CD4-positive, alpha-beta T cell (primary cell): ENCODE measurements at regions not wholly inside any gene's neighbourhood (a gene's known extent, or its start where the extent isn't known, plus 50 kb on each side); places are given as distances from the start of the nearest gene placed in this dataset.

ENCODE experiments used
- ATAC-seq: fragments of 200-7000 bp; cut with Tn5 transposase; one replicate; pipeline ENCODE4 v1.10.0; 2022; ENCODE audit warnings: mild to moderate bottlenecking; ENCODE audit not compliant: poor library complexity
- CTCF ChIA-PET: fragments of 350-600 bp; sonication (Branson Sonifier 250); formaldehyde crosslinking; loops from one replicate; lab custom pipeline; 2021; ENCODE audit warnings: antibody characterized with exemption, inconsistent platforms; lab: Charles Lee
- POLR2A ChIA-PET: fragments of 350-600 bp; sonication (Branson Sonifier 250); formaldehyde crosslinking; loops from one replicate; lab custom pipeline; 2021; ENCODE audit warnings: antibody characterized with exemption, inconsistent platforms; lab: Charles Lee
- DNase-seq, 14 experiments: peaks; one replicate each; pipeline ENCODE4 v3.0.0-alpha.2; 2013 to 2020; ENCODE audit warnings: mixed read lengths in 2 of 14
- H3K27ac ChIP-seq, 2 donors: one replicate each; pipeline versions ENCODE4 v1.5.1 to v1.7.0; 2013; ENCODE audit warnings: low read length in 2 of 2, low read depth in 1 of 2, mild to moderate bottlenecking in 1 of 2
- H3K27me3 ChIP-seq, 2 experiments: 1 replicate in 1 of 2; 2 replicates in 1 of 2; pipeline versions ENCODE4 v1.6.1 to v1.7.0; 2013; ENCODE audit warnings: low read length in 2 of 2, control low read depth in 1 of 2, mild to moderate bottlenecking in 1 of 2, moderate library complexity in 1 of 2; ENCODE audit not compliant: insufficient read depth in 2 of 2, control insufficient read depth in 1 of 2
- H3K36me3 ChIP-seq: one replicate; pipeline ENCODE4 v1.6.1; 2013; ENCODE audit warnings: low read length, control low read depth; ENCODE audit not compliant: insufficient read depth
- H3K4me1 ChIP-seq: one replicate; pipeline ENCODE4 v1.6.1; 2013; ENCODE audit warnings: low read length, control low read depth; ENCODE audit not compliant: insufficient read depth
- H3K4me3 ChIP-seq: one replicate; pipeline ENCODE4 v1.5.1; 2013; ENCODE audit warnings: mild to moderate bottlenecking, low read length, moderate library complexity
- H3K9me3 ChIP-seq, 2 experiments: 1 replicate in 1 of 2; 2 replicates in 1 of 2; pipeline versions ENCODE4 v1.6.1 to v1.7.0; 2013; ENCODE audit warnings: low read length in 2 of 2, mild to moderate bottlenecking in 2 of 2, control low read depth in 1 of 2, moderate library complexity in 1 of 2; ENCODE audit not compliant: control insufficient read depth in 1 of 2, insufficient read depth in 1 of 2
- H3K27ac Mint-ChIP-seq: one replicate; pipeline ENCODE4 v1.8.0; 2020; ENCODE audit warnings: mixed read lengths
- H3K27me3 Mint-ChIP-seq: one replicate; pipeline ENCODE4 v1.8.0; 2021; ENCODE audit warnings: mixed read lengths
- H3K36me3 Mint-ChIP-seq: one replicate; pipeline ENCODE4 v1.8.0; 2021; ENCODE audit warnings: low read depth, mixed read lengths
- H3K4me1 Mint-ChIP-seq: one replicate; pipeline ENCODE4 v1.8.0; 2021; ENCODE audit warnings: low read depth, mixed read lengths
- H3K4me3 Mint-ChIP-seq: one replicate; pipeline ENCODE4 v1.8.0; 2020; ENCODE audit warnings: mild to moderate bottlenecking, mixed read lengths
- H3K9me3 Mint-ChIP-seq: one replicate; pipeline ENCODE4 v1.8.0; 2020; ENCODE audit warnings: mixed read lengths
- intact Hi-C, 2 experiments: fragments of 100-400 bp; cut with DNase I in 1 of 2; cut with micrococcal nuclease in 1 of 2; formaldehyde crosslinking; loops; one replicate each; pipeline versions ENCODE4 v1.15.1 to v1.9.0; 2023 to 2025; cut with DNase I, micrococcal nuclease
- TF ChIP-seq, protein P1 (sequence below): fragments of 200-600 bp; IDR thresholded peaks from one replicate; pipeline ENCODE4 v1.8.0; 2022; ENCODE audit warnings: antibody characterized with exemption, mild to moderate bottlenecking

- no peaks in the 10 kb centered on the region for H3K9me3 Mint-ChIP-seq
- CTCF ChIA-PET, result no interaction called here
- no peaks in the 10 kb centered on the region for H3K9me3 ChIP-seq
- POLR2A ChIA-PET, result interaction anchor here (0.7 kb wide), 1 partner anchor 522 kb away, joined by 3 read pairs; no protein-coding TSS in a partner anchor
- H3K36me3 ChIP-seq, result no peaks in the 10 kb centered on the region
- TF ChIP-seq, protein P1, sequence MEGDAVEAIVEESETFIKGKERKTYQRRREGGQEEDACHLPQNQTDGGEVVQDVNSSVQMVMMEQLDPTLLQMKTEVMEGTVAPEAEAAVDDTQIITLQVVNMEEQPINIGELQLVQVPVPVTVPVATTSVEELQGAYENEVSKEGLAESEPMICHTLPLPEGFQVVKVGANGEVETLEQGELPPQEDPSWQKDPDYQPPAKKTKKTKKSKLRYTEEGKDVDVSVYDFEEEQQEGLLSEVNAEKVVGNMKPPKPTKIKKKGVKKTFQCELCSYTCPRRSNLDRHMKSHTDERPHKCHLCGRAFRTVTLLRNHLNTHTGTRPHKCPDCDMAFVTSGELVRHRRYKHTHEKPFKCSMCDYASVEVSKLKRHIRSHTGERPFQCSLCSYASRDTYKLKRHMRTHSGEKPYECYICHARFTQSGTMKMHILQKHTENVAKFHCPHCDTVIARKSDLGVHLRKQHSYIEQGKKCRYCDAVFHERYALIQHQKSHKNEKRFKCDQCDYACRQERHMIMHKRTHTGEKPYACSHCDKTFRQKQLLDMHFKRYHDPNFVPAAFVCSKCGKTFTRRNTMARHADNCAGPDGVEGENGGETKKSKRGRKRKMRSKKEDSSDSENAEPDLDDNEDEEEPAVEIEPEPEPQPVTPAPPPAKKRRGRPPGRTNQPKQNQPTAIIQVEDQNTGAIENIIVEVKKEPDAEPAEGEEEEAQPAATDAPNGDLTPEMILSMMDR, result no peak
- H3K27me3 Mint-ChIP-seq, result no peaks in the 10 kb centered on the region
- H3K4me3 Mint-ChIP-seq, result no peak overlapping the region
- intact Hi-C loops, result no loop called here
- H3K4me3 ChIP-seq, result no peak overlapping the region
- no peaks in the 10 kb centered on the region for H3K27me3 ChIP-seq
- no peaks in the 10 kb centered on the region for H3K36me3 Mint-ChIP-seq
- H3K4me1 ChIP-seq, result no peaks in the 10 kb centered on the region
- no peak overlapping the region for H3K27ac Mint-ChIP-seq
- DNase-seq (no peak), ATAC-seq (no peak)
- H3K27ac ChIP-seq, result no peak overlapping the region
- no peaks in the 10 kb centered on the region for H3K4me1 Mint-ChIP-seq
These were observed 60.2 kb upstream of the GLS start for GRCh38 chr2:190820416-190820815.

- POLR2A ChIA-PET, result interaction anchor here (1.0 to 1.4 kb wide), 2 partner anchors 13 to 58 kb away, joined by 3 read pairs; no protein-coding TSS in a partner anchor
- intact Hi-C loops, result no loop called here
- H3K27ac ChIP-seq, result no peak overlapping the region
- CTCF ChIA-PET, result no interaction called here
- TF ChIP-seq, protein P1, result no peak
- H3K36me3 ChIP-seq, result no peaks in the 10 kb centered on the region
- no peaks in the 10 kb centered on the region for H3K27me3 ChIP-seq
- Mint-ChIP-seq H3K27ac (no peak overlapping the region), H3K4me1 (no peaks in the 10 kb centered on the region), H3K4me3 (no peak overlapping the region), H3K9me3 (no peaks in the 10 kb centered on the region), H3K36me3 (no peaks in the 10 kb centered on the region), H3K27me3 (no peaks in the 10 kb centered on the region)
- no peaks in the 10 kb centered on the region for H3K4me1 ChIP-seq
- no peaks in the 10 kb centered on the region for H3K9me3 ChIP-seq
- no peak for DNase-seq
- no peak overlapping the region for H3K4me3 ChIP-seq
- no peak for ATAC-seq
These were observed 58.6 kb upstream of the GLS start for GRCh38 chr2:190822043-190822442.

- no peak overlapping the region for H3K4me3 ChIP-seq
- no peaks in the 10 kb centered on the region for H3K9me3 ChIP-seq
- intact Hi-C loops, result no loop called here
- H3K4me1 ChIP-seq, result no peaks in the 10 kb centered on the region
- H3K36me3 ChIP-seq, result no peaks in the 10 kb centered on the region
- ATAC-seq (no peak), DNase-seq (no peak)
- Mint-ChIP-seq H3K4me3 (no peak overlapping the region), H3K36me3 (no peaks in the 10 kb centered on the region), H3K4me1 (no peaks in the 10 kb centered on the region), H3K27ac (no peak overlapping the region), H3K27me3 (no peaks in the 10 kb centered on the region), H3K9me3 (peaks cover 3% of the 10 kb centered on the region)
- no peak overlapping the region for H3K27ac ChIP-seq
- ChIA-PET CTCF (no interaction called here), POLR2A (no interaction called here)
- no peaks in the 10 kb centered on the region for H3K27me3 ChIP-seq
- TF ChIP-seq, protein P1, result no peak
These were observed 52.9 kb upstream of the GLS start for GRCh38 chr2:190827720-190828119.
